CD4-positive, alpha-beta T cell (primary cell): ENCODE measurements at regions not wholly inside any gene's neighbourhood (a gene's known extent, or its start where the extent isn't known, plus 50 kb on each side); places are given as distances from the start of the nearest gene placed in this dataset.

Source experiments
- ATAC-seq: fragments of 200-7000 bp; cut with Tn5 transposase; one replicate; pipeline ENCODE4 v1.10.0; 2022; ENCODE audit warnings: mild to moderate bottlenecking; ENCODE audit not compliant: poor library complexity
- CTCF ChIA-PET: fragments of 350-600 bp; sonication (Branson Sonifier 250); formaldehyde crosslinking; loops from one replicate; lab custom pipeline; 2021; ENCODE audit warnings: antibody characterized with exemption, inconsistent platforms; lab: Charles Lee
- POLR2A ChIA-PET: fragments of 350-600 bp; sonication (Branson Sonifier 250); formaldehyde crosslinking; loops from one replicate; lab custom pipeline; 2021; ENCODE audit warnings: antibody characterized with exemption, inconsistent platforms; lab: Charles Lee
- DNase-seq, 14 experiments: peaks; one replicate each; pipeline ENCODE4 v3.0.0-alpha.2; 2013 to 2020; ENCODE audit warnings: mixed read lengths in 2 of 14
- H3K27ac ChIP-seq, 2 donors: one replicate each; pipeline versions ENCODE4 v1.5.1 to v1.7.0; 2013; ENCODE audit warnings: low read length in 2 of 2, low read depth in 1 of 2, mild to moderate bottlenecking in 1 of 2
- H3K27me3 ChIP-seq, 2 experiments: 1 replicate in 1 of 2; 2 replicates in 1 of 2; pipeline versions ENCODE4 v1.6.1 to v1.7.0; 2013; ENCODE audit warnings: low read length in 2 of 2, control low read depth in 1 of 2, mild to moderate bottlenecking in 1 of 2, moderate library complexity in 1 of 2; ENCODE audit not compliant: insufficient read depth in 2 of 2, control insufficient read depth in 1 of 2
- H3K36me3 ChIP-seq: one replicate; pipeline ENCODE4 v1.6.1; 2013; ENCODE audit warnings: low read length, control low read depth; ENCODE audit not compliant: insufficient read depth
- H3K4me1 ChIP-seq: one replicate; pipeline ENCODE4 v1.6.1; 2013; ENCODE audit warnings: low read length, control low read depth; ENCODE audit not compliant: insufficient read depth
- H3K4me3 ChIP-seq: one replicate; pipeline ENCODE4 v1.5.1; 2013; ENCODE audit warnings: mild to moderate bottlenecking, low read length, moderate library complexity
- H3K9me3 ChIP-seq, 2 experiments: 1 replicate in 1 of 2; 2 replicates in 1 of 2; pipeline versions ENCODE4 v1.6.1 to v1.7.0; 2013; ENCODE audit warnings: low read length in 2 of 2, mild to moderate bottlenecking in 2 of 2, control low read depth in 1 of 2, moderate library complexity in 1 of 2; ENCODE audit not compliant: control insufficient read depth in 1 of 2, insufficient read depth in 1 of 2
- H3K27ac Mint-ChIP-seq: one replicate; pipeline ENCODE4 v1.8.0; 2020; ENCODE audit warnings: mixed read lengths
- H3K27me3 Mint-ChIP-seq: one replicate; pipeline ENCODE4 v1.8.0; 2021; ENCODE audit warnings: mixed read lengths
- H3K36me3 Mint-ChIP-seq: one replicate; pipeline ENCODE4 v1.8.0; 2021; ENCODE audit warnings: low read depth, mixed read lengths
- H3K4me1 Mint-ChIP-seq: one replicate; pipeline ENCODE4 v1.8.0; 2021; ENCODE audit warnings: low read depth, mixed read lengths
- H3K4me3 Mint-ChIP-seq: one replicate; pipeline ENCODE4 v1.8.0; 2020; ENCODE audit warnings: mild to moderate bottlenecking, mixed read lengths
- H3K9me3 Mint-ChIP-seq: one replicate; pipeline ENCODE4 v1.8.0; 2020; ENCODE audit warnings: mixed read lengths
- intact Hi-C, 2 experiments: fragments of 100-400 bp; cut with DNase I in 1 of 2; cut with micrococcal nuclease in 1 of 2; formaldehyde crosslinking; loops; one replicate each; pipeline versions ENCODE4 v1.15.1 to v1.9.0; 2023 to 2025; cut with DNase I, micrococcal nuclease
- TF ChIP-seq, protein P1 (sequence below): fragments of 200-600 bp; IDR thresholded peaks from one replicate; pipeline ENCODE4 v1.8.0; 2022; ENCODE audit warnings: antibody characterized with exemption, mild to moderate bottlenecking

DNA sequence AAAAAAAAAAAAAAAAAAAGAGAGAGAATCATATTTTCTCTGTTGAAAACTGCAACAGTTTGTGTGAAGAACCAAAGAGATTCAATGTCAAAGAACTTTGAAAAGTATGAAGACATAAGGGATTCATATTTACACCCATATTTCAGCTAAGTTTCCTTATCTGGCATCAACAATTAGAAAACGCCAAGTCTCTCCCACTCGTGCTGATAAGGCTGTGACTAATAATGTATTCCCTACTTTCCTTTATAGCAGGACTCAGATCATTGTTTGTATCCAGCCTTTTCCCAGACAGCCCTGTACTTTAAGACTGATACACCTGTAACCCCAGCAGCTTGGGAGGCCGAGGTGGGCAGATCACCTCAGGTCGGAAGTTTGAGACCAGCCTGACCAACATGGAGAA, 54.1 kb upstream of the STK32A start:
- H3K4me1 Mint-ChIP-seq = no peaks in the 10 kb centered on the region
- TF ChIP-seq, protein P1, sequence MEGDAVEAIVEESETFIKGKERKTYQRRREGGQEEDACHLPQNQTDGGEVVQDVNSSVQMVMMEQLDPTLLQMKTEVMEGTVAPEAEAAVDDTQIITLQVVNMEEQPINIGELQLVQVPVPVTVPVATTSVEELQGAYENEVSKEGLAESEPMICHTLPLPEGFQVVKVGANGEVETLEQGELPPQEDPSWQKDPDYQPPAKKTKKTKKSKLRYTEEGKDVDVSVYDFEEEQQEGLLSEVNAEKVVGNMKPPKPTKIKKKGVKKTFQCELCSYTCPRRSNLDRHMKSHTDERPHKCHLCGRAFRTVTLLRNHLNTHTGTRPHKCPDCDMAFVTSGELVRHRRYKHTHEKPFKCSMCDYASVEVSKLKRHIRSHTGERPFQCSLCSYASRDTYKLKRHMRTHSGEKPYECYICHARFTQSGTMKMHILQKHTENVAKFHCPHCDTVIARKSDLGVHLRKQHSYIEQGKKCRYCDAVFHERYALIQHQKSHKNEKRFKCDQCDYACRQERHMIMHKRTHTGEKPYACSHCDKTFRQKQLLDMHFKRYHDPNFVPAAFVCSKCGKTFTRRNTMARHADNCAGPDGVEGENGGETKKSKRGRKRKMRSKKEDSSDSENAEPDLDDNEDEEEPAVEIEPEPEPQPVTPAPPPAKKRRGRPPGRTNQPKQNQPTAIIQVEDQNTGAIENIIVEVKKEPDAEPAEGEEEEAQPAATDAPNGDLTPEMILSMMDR = no peak
- H3K4me3 Mint-ChIP-seq = no peak overlapping the region
- ATAC-seq = no peak
- H3K9me3 Mint-ChIP-seq = no peaks in the 10 kb centered on the region
- Histone ChIP-seq H3K4me3 (no peak overlapping the region), H3K9me3 (no peaks in the 10 kb centered on the region), H3K27ac (no peak overlapping the region), H3K27me3 (no peaks in the 10 kb centered on the region), H3K4me1 (no peaks in the 10 kb centered on the region), H3K36me3 (no peaks in the 10 kb centered on the region)
- ChIA-PET POLR2A (no interaction called here), CTCF (interaction anchor here (0.7 to 2.0 kb wide), 2 partner anchors 8 to 22 kb away, joined by 4 to 5 read pairs; no protein-coding TSS in a partner anchor)
- H3K36me3 Mint-ChIP-seq = no peaks in the 10 kb centered on the region
- no peak overlapping the region for H3K27ac Mint-ChIP-seq
- intact Hi-C loops = loop anchor here in 1 of 2 experiments (10.0 kb wide), 1 partner anchor 216 kb away; no protein-coding TSS in a partner anchor
- no peak for DNase-seq
- H3K27me3 Mint-ChIP-seq = peaks cover 6% of the 10 kb centered on the region
